ENCODE measurements at regions not wholly inside any gene's neighbourhood (a gene's known extent, or its start where the extent isn't known, plus 50 kb on each side); places are given as distances from the start of the nearest gene placed in this dataset.

GRCh38 chr2:195590861-195591205 lies 66.2 kb upstream of the SLC39A10 start:
- no peak for TF ChIP-seq CTCF (conservative IDR thresholded peaks at IDR 0.05; ENCODE audit: low read length)
- TF ChIP-seq EZH2phosphoT487 (IDR thresholded peaks at IDR 0.05; ENCODE audit: borderline replicate concordance, low read depth, low read length) = no peak
